ENCODE measurements at regions not wholly inside any gene's neighbourhood (a gene's known extent, or its start where the extent isn't known, plus 50 kb on each side); places are given as distances from the start of the nearest gene placed in this dataset.

GRCh38 chr5:74916831-74917710 lies 50.9 kb upstream of the FAM169A start:
- no peak for DNase-seq (ENCODE audit: low read depth in 2 of 2)
